Keratinocyte (primary cell): ENCODE measurements at regions not wholly inside any gene's neighbourhood (a gene's known extent, or its start where the extent isn't known, plus 50 kb on each side); places are given as distances from the start of the nearest gene placed in this dataset.

Experiments used
- EZH2 ChIP-seq: IDR thresholded peaks from one replicate; pipeline ENCODE4 v1.6.1; 2012; ENCODE audit warnings: inconsistent platforms, mild to moderate bottlenecking, low read length, moderate library complexity
- TF ChIP-seq, protein P1 (sequence below), 3 experiments: IDR thresholded peaks in 1 of 3; conservative IDR thresholded peaks in 1 of 3; optimal IDR thresholded peaks in 1 of 3; 2 replicates in 2 of 3; 3 replicates in 1 of 3; pipeline versions ENCODE3 to v1.5.1; 2011; ENCODE audit warnings: low read length in 3 of 3, mild to moderate bottlenecking in 3 of 3, moderate library complexity in 2 of 3, control low read depth in 1 of 3, inconsistent platforms in 1 of 3; ENCODE audit not compliant: insufficient read depth in 2 of 3; ENCODE audit errors: extremely low read depth in 1 of 3

DNA sequence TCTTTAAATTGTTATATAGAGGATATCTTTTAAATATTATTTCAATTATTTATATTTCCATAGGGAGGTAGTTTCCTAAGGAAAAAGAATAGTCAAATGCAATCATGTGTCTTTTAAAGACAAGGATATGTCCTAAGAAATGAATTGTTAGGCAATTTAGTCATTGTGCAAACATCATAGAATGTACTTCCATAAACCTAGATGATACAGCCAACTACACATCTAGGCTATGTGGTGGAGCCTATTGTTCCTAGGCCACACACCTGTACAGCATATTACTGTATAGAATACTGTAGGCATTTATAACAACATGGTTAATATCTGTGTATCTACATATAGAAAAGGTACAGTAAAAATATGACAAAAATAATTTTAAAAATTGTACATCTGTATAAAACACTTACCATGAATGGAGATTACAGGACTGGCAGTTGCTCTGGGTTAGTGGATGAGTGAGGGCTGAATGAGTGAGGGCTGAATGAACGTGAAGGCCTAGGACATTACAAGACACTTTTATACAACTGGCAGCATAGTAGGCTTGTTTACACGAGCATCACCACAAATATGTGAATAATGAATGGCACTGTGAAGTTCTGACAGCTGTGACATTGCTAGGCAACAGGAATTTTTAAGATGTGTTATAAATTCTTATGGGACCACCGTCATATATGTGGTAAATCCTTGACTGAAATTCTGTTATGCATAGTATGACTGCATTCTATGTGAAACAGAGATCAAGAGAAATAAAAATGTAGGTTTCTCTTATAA, 1879.0 kb upstream of the RAG2 start:
- TF ChIP-seq, protein P1, sequence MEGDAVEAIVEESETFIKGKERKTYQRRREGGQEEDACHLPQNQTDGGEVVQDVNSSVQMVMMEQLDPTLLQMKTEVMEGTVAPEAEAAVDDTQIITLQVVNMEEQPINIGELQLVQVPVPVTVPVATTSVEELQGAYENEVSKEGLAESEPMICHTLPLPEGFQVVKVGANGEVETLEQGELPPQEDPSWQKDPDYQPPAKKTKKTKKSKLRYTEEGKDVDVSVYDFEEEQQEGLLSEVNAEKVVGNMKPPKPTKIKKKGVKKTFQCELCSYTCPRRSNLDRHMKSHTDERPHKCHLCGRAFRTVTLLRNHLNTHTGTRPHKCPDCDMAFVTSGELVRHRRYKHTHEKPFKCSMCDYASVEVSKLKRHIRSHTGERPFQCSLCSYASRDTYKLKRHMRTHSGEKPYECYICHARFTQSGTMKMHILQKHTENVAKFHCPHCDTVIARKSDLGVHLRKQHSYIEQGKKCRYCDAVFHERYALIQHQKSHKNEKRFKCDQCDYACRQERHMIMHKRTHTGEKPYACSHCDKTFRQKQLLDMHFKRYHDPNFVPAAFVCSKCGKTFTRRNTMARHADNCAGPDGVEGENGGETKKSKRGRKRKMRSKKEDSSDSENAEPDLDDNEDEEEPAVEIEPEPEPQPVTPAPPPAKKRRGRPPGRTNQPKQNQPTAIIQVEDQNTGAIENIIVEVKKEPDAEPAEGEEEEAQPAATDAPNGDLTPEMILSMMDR (optimal IDR thresholded peaks at IDR 0.05 in 1 of 3, IDR thresholded peaks at IDR 0.05 in 1 of 3, conservative IDR thresholded peaks at IDR 0.05 in 1 of 3; ENCODE audit: extremely low read depth in 1 of 3, insufficient read depth in 2 of 3, low read length in 3 of 3) = no peak
- TF ChIP-seq EZH2 = no peak
